Nephron (organoid): ENCODE measurements at regions not wholly inside any gene's neighbourhood (a gene's known extent, or its start where the extent isn't known, plus 50 kb on each side); places are given as distances from the start of the nearest gene placed in this dataset.
A peak's percentile ranks its signal among the peaks of the same experiment; 100 is the strongest.

Experiments used
- H3K27ac Mint-ChIP-seq, 3 experiments: 2 replicates each; pipeline ENCODE4 v1.8.0; 2020; ENCODE audit warnings: mixed read lengths in 3 of 3, mild to moderate bottlenecking in 2 of 3, moderate library complexity in 1 of 3
- H3K27me3 Mint-ChIP-seq: 2 replicates; pipeline ENCODE4 v1.8.0; 2021; ENCODE audit warnings: low read depth, mild to moderate bottlenecking, moderate library complexity, mixed read lengths
- H3K36me3 Mint-ChIP-seq: 2 replicates; pipeline ENCODE4 v1.8.0; 2020; ENCODE audit warnings: low read depth, mixed read lengths
- H3K4me1 Mint-ChIP-seq: 2 replicates; pipeline ENCODE4 v1.8.0; 2020; ENCODE audit warnings: mixed read lengths
- H3K4me3 Mint-ChIP-seq, 3 experiments: 2 replicates each; pipeline ENCODE4 v1.8.0; 2020; ENCODE audit warnings: mild to moderate bottlenecking in 3 of 3, mixed read lengths in 3 of 3, moderate library complexity in 2 of 3
- H3K9me3 Mint-ChIP-seq: 2 replicates; pipeline ENCODE4 v1.8.0; 2020; ENCODE audit warnings: mixed read lengths
- TF ChIP-seq, protein P1 (sequence below), 3 experiments: fragments of 200-600 bp; sonication (generic); IDR thresholded peaks; one replicate each; pipeline ENCODE4 v1.5.0; 2021; ENCODE audit warnings: antibody characterized with exemption in 3 of 3; ENCODE audit not compliant: unreplicated experiment in 3 of 3

DNA sequence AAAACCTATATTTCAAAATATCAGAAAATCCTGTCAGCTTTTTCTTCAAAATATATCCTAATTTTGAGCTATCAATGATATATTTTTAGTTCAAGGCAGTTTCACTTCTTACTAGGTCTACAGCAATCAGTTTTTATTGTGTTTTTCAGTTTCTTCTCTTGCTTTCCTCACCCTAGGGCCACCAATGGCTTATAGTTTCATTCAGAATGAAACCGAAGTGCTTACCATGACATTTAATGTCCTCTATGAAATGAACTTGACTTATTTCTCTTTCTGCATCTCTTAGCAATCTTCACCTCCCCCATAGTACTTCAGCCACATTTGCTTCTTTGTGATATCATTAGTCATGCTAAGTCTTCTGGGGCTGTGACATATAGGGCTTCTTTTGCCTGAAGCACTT, 100.3 kb downstream of the ARL5B start:
- TF ChIP-seq, protein P1, sequence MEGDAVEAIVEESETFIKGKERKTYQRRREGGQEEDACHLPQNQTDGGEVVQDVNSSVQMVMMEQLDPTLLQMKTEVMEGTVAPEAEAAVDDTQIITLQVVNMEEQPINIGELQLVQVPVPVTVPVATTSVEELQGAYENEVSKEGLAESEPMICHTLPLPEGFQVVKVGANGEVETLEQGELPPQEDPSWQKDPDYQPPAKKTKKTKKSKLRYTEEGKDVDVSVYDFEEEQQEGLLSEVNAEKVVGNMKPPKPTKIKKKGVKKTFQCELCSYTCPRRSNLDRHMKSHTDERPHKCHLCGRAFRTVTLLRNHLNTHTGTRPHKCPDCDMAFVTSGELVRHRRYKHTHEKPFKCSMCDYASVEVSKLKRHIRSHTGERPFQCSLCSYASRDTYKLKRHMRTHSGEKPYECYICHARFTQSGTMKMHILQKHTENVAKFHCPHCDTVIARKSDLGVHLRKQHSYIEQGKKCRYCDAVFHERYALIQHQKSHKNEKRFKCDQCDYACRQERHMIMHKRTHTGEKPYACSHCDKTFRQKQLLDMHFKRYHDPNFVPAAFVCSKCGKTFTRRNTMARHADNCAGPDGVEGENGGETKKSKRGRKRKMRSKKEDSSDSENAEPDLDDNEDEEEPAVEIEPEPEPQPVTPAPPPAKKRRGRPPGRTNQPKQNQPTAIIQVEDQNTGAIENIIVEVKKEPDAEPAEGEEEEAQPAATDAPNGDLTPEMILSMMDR (IDR thresholded peaks at IDR 0.05; ENCODE audit: unreplicated experiment in 3 of 3) = no peak
- Mint-ChIP-seq H3K36me3 (no peaks in the 10 kb centered on the region), H3K4me3 (no peak overlapping the region), H3K27me3 (no peaks in the 10 kb centered on the region), H3K27ac (no peak overlapping the region), H3K4me1 (no peaks in the 10 kb centered on the region), H3K9me3 (no peaks in the 10 kb centered on the region)

DNA sequence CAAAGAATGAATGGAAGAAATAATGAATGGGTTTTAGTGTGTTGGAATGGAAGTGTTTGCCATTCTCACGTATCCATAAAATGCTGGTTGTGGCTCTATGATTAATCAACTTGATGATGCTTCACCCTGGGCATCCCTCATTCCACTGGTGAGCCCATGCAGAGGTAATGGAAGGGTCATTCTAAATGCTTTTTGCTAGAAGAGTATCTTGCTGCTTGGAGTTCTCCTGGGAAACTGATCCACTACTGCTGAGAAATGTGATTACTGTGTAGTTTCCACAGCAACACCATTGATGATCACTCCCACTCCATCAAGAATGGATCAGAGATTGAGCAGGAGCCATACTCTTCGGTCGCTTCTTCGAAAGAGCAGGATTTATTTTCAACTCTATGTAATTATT, 101.6 kb downstream of the ARL5B start:
- TF ChIP-seq, protein P1 (IDR thresholded peaks at IDR 0.05; ENCODE audit: unreplicated experiment in 3 of 3) = no peak
- Mint-ChIP-seq H3K9me3 (no peaks in the 10 kb centered on the region), H3K27ac (no peak overlapping the region), H3K27me3 (no peaks in the 10 kb centered on the region), H3K4me3 (no peak overlapping the region), H3K36me3 (no peaks in the 10 kb centered on the region), H3K4me1 (no peaks in the 10 kb centered on the region)

DNA sequence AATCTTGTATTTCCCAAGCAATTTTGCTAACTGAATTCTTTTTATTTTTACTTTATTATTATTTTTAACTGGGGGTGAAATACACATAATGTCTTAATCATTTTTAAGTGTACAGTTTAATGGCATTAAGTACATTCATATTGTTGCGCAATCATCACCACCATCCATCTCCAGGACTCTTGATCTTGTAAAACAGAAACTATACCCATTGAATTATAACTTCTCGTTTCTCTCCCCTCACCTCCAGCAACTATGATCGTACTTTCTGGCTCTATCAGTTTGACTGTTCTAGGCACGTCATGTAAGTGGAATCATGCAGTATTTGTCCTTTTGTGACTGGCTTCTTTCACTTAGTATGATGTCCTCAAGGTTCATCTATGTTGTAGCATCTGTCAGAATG, 108.8 kb downstream of the ARL5B start:
- no peaks in the 10 kb centered on the region for H3K36me3 Mint-ChIP-seq
- H3K27ac Mint-ChIP-seq = no peak overlapping the region
- no peak overlapping the region for H3K4me3 Mint-ChIP-seq
- no peaks in the 10 kb centered on the region for H3K27me3 Mint-ChIP-seq
- H3K9me3 Mint-ChIP-seq = peaks cover 4% of the 10 kb centered on the region
- TF ChIP-seq, protein P1 (IDR thresholded peaks at IDR 0.05; ENCODE audit: unreplicated experiment in 3 of 3) = no peak
- no peaks in the 10 kb centered on the region for H3K4me1 Mint-ChIP-seq

DNA sequence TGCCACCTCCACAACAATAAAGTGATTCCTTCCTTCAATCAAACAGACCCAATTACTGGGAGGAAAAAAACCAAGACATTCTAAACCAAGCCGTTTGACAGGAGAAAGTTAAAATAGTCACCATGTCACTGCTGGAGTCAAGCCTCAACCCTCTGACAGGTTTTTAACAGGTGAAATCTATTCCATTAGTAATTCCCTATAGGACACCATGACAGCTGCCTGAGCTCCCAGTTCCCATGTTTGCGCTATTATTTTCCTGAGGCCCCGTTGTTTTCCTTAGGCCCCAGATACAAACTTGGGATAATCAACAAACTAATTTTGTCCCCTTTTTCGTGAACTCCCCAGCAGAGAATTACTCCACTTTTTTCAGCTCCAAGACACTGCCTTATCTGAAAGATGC, 113.9 kb downstream of the ARL5B start:
- H3K4me3 Mint-ChIP-seq = no peak overlapping the region
- TF ChIP-seq, protein P1 (IDR thresholded peaks at IDR 0.05; ENCODE audit: unreplicated experiment in 3 of 3) = no peak
- H3K36me3 Mint-ChIP-seq = no peaks in the 10 kb centered on the region
- no peaks in the 10 kb centered on the region for H3K4me1 Mint-ChIP-seq
- no peak overlapping the region for H3K27ac Mint-ChIP-seq
- peaks cover 4% of the 10 kb centered on the region for H3K9me3 Mint-ChIP-seq
- no peaks in the 10 kb centered on the region for H3K27me3 Mint-ChIP-seq

DNA sequence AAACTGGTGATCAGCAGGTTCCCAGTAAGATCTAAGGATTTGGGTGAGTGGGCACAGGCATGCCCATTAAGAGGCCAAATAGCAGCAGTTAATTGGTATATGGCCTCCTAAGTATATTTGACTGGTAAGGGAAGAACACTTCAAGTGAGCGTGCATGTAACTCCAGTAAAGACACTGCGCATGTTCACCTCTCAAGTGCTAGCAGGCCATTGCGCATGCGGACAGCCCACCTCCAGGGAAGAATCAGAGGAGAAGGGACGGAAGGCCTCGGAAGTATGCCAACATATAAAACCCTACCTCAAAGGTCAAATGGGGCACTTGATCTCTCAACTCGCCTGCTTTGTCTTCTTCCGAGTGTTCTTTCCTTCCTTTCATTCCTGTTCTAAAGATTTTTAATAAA, 118.0 kb downstream of the ARL5B start:
- Mint-ChIP-seq H3K27ac (no peak overlapping the region), H3K4me3 (no peak overlapping the region), H3K4me1 (no peaks in the 10 kb centered on the region), H3K27me3 (no peaks in the 10 kb centered on the region), H3K36me3 (no peaks in the 10 kb centered on the region), H3K9me3 (no peaks in the 10 kb centered on the region)
- TF ChIP-seq, protein P1 (IDR thresholded peaks at IDR 0.05; ENCODE audit: unreplicated experiment in 3 of 3) = no peak

DNA sequence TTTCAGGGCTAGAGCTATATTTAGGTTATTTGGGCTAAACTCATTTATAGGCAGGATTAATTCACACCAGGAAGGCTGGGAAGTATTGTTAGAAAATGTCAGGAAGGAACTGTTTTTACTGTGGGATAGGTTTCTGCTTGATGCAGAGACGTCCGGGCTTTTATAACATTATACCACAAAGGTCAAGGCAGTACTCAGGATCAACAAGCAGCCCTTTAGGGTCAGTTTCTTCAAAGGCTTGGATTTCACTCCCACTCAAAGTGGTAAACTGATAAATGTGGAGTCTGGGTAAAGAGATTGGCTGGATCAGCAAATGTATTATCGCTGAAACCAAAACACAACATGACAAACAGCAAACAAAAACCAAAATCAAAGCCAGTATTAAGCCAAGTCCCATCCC, 127.2 kb downstream of the ARL5B start:
- Mint-ChIP-seq H3K27ac (peak overlapping the region in 2 of 3 experiments; percentile 23 to 53), H3K4me1 (peaks cover 26% of the 10 kb centered on the region), H3K9me3 (peaks cover 14% of the 10 kb centered on the region), H3K36me3 (no peaks in the 10 kb centered on the region), H3K27me3 (no peaks in the 10 kb centered on the region), H3K4me3 (no peak overlapping the region)
- TF ChIP-seq, protein P1 (IDR thresholded peaks at IDR 0.05; ENCODE audit: unreplicated experiment in 3 of 3) = no peak
